22Rv1 (cell line): ENCODE measurements at regions not wholly inside any gene's neighbourhood (a gene's known extent, or its start where the extent isn't known, plus 50 kb on each side); places are given as distances from the start of the nearest gene placed in this dataset.

Experiments used
- H3K27ac ChIP-seq: fragments of 450-650 bp; 2 replicates; pipeline ENCODE4 v1.5.1; 2017
- ZFX ChIP-seq: fragments of 450-650 bp; IDR thresholded peaks from 2 replicates; pipeline ENCODE4 v1.6.1; 2017; ENCODE audit warnings: antibody characterized with exemption, borderline replicate concordance
- TF ChIP-seq, protein P1 (sequence below): fragments of 450-650 bp; IDR thresholded peaks from 2 replicates; pipeline ENCODE4 v1.5.1; 2017; ENCODE audit warnings: mild to moderate bottlenecking

DNA sequence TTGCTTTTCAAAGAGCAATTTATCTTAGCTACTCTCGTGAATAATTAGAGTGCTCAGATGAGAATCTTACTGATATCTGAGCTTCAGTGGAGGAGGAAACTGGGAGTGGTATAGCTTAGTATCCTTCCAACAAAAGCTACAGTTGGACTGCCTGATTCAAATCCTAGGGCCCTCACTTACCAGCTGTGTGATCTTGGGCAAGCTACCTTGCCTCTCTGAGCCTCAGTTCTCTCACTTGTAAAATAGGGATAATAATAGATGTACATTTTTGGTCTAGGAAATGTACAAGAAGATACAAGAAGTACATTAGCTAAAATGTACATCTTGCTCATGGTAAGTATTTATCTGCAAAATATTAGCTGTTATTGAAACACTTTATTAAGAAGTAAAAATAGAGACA, 502.0 kb downstream of the HAPSTR1 start:
- TF ChIP-seq ZFX: no peak
- TF ChIP-seq, protein P1, sequence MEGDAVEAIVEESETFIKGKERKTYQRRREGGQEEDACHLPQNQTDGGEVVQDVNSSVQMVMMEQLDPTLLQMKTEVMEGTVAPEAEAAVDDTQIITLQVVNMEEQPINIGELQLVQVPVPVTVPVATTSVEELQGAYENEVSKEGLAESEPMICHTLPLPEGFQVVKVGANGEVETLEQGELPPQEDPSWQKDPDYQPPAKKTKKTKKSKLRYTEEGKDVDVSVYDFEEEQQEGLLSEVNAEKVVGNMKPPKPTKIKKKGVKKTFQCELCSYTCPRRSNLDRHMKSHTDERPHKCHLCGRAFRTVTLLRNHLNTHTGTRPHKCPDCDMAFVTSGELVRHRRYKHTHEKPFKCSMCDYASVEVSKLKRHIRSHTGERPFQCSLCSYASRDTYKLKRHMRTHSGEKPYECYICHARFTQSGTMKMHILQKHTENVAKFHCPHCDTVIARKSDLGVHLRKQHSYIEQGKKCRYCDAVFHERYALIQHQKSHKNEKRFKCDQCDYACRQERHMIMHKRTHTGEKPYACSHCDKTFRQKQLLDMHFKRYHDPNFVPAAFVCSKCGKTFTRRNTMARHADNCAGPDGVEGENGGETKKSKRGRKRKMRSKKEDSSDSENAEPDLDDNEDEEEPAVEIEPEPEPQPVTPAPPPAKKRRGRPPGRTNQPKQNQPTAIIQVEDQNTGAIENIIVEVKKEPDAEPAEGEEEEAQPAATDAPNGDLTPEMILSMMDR: no peak
- H3K27ac ChIP-seq: no peak overlapping the region

DNA sequence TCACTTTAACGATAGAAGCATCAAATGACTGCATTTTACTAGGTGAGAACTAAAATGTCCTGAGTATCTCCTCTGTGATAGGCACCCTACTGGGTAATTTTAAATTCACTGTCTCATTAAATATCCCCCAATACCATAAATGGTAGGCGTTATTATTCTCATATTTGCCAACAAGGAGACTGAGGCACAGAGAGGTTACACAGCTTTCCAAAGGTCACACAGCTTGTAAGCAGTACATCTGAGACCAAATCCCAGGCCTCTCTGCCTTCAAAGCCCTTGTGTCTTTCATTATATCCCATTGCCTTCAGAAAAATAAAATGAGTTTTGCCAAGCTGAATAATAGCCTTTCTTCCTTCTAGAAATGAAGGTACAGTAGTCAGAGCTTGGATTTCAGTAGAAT, 502.6 kb downstream of the HAPSTR1 start:
- H3K27ac ChIP-seq: no peak overlapping the region
- TF ChIP-seq, protein P1: no peak
- no peak for TF ChIP-seq ZFX

- H3K27ac ChIP-seq: no peak overlapping the region
- no peak for TF ChIP-seq ZFX
- TF ChIP-seq, protein P1: no peak
These were observed 503.5 kb downstream of the HAPSTR1 start for GRCh38 chr16:9594946-9595345.

DNA sequence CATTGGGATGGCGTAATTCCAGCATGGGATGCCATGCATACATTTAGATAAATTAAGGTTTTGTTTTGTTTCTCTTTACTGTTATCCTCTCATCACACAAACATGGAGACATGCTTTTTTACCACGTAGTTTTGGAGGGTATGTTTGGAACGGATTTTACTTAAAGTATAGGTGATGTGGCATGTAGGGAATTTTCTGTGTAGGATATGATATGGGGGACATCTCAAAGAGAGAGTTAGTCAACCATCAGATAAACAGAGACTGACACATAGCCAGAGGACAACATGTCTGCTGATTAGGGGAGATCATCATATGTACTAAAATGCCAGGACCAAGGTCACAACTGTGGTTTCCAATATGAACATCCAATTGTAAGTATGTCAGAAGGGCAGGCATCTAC, 503.9 kb downstream of the HAPSTR1 start:
- no peak for TF ChIP-seq ZFX
- TF ChIP-seq, protein P1: no peak
- no peak overlapping the region for H3K27ac ChIP-seq

DNA sequence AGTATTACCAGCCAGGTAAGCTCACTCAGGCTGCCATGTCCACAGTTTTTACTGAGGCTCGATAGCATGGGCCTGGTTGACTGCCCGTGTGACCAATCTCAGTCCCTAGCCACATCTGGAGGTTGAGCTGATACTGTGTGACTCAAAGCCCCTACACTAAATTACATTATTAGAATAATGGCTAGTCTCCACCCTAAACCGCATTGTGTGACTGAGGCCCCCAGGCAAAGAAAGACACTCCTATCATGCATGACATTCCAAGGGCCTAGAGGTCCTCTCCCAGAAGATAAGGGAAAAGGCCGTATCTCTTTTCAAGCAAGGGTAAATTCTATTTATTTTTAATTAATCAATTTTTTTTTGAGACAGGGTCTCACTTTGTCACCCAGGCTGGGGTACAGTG, 505.3 kb downstream of the HAPSTR1 start:
- no peak for TF ChIP-seq ZFX
- TF ChIP-seq, protein P1: no peak
- H3K27ac ChIP-seq: no peak overlapping the region

- TF ChIP-seq, protein P1: no peak
These were observed 506.7 kb downstream of the HAPSTR1 start for GRCh38 chr16:9597967-9598730.

GRCh38 chr16:9598731-9599083, 507.3 kb downstream of the HAPSTR1 start:
- H3K27ac ChIP-seq: no peak overlapping the region
- no peak for TF ChIP-seq ZFX
- TF ChIP-seq, protein P1: no peak

More at GRCh38 chr16:9597967-9598730, 506.7 kb downstream of the HAPSTR1 start:
- H3K27ac ChIP-seq: no peak overlapping the region
